Stimulated activated naive CD8-positive, alpha-beta T cell treated with anti-CD3 and anti-CD28 coated beads, Interleukin-15, amount 100 ng/mL, for 72 hours (primary cell): ENCODE measurements at regions not wholly inside any gene's neighbourhood (a gene's known extent, or its start where the extent isn't known, plus 50 kb on each side); places are given as distances from the start of the nearest gene placed in this dataset.

Experiments
- ATAC-seq: fragments of 150-1000 bp; cut with Tn5 transposase; 2 replicates; pipeline ENCODE4 v1.10.0; 2021; ENCODE audit warnings: mild to moderate bottlenecking, moderate library complexity
- DNase-seq, 2 donors: peaks; one replicate each; pipeline ENCODE4 v3.0.0; 2021 to 2022
- H3K27ac Mint-ChIP-seq, 2 donors: one replicate each; pipeline ENCODE4 v1.8.0; 2022; ENCODE audit warnings: mild to moderate bottlenecking in 2 of 2, mixed read lengths in 2 of 2, moderate library complexity in 2 of 2
- H3K27me3 Mint-ChIP-seq: one replicate; pipeline ENCODE4 v1.8.0; 2022; ENCODE audit warnings: mixed read lengths
- H3K4me1 Mint-ChIP-seq: one replicate; pipeline ENCODE4 v1.8.0; 2022; ENCODE audit warnings: mild to moderate bottlenecking, mixed read lengths
- H3K4me3 Mint-ChIP-seq, 2 donors: one replicate each; pipeline ENCODE4 v1.8.0; 2022; ENCODE audit warnings: mild to moderate bottlenecking in 2 of 2, mixed read lengths in 2 of 2, moderate library complexity in 1 of 2
- H3K9me3 Mint-ChIP-seq, 2 donors: one replicate each; pipeline ENCODE4 v1.8.0; 2022; ENCODE audit warnings: mixed read lengths in 2 of 2

DNA sequence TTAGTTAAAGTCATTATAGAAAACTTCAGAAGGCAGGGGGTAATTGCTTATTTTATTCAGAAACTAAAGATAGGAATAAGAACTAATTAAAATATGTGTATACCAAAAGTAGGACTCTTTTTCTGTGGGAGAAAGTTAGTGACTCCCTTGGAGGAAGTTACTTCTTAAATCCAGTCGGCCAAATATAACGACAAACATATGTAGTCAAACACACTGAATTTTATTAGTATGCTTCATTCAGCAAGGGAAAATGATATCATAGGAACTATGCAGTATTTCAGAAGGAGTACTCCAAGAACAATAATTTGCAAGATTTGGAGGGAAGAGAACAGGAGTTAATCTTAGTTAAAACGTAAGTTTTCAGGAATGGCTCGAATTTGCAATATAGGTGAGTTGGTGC lies 432.6 kb downstream of the CYLC2 start:
- Mint-ChIP-seq H3K27me3 (no peaks in the 10 kb centered on the region), H3K27ac (no peak overlapping the region), H3K4me3 (no peak overlapping the region), H3K9me3 (peaks cover 0 to 7% of the 10 kb centered on the region in 2 donors), H3K4me1 (no peaks in the 10 kb centered on the region)
- ATAC-seq: no peak
- DNase-seq: no peak

DNA sequence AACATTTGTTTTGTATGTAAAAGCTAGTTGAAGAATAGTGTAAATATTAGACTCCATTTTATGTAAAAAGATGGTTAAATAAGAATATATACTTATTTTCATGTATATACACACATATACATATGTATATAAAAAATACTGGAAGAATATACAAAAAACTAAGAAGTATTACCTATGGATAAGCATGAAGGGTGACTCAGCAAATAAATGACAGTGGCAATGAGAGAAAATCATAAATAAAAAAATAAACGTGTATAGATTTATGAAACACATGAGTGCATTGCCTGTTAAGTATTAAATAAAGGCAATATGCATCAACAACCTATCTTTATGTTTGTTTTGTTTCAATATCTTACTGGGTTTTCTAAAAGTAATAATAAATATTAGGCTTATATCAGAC lies 435.3 kb downstream of the CYLC2 start:
- peaks cover 0 to 13% of the 10 kb centered on the region in 2 donors for H3K9me3 Mint-ChIP-seq
- H3K27ac Mint-ChIP-seq: no peak overlapping the region
- H3K27me3 Mint-ChIP-seq: no peaks in the 10 kb centered on the region
- no peaks in the 10 kb centered on the region for H3K4me1 Mint-ChIP-seq
- ATAC-seq (no peak), DNase-seq (no peak)
- H3K4me3 Mint-ChIP-seq: no peak overlapping the region

DNA sequence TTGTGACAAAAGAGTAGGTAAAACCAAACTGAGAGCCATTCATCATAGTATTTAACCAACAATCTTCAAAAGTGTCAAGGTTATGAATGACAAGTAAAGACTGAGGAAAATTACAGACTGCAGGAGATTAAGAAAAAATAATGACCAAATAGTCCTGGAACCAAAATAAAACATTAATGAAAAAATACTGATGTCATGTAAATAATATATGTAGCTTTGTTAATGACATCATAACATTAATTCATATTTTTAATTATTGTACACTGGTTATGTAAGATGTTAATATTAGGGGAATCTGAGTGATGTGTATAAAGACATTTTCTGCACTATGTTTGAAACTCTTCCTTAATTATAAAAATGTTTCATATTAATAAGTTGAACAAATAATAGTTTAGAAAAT lies 436.7 kb downstream of the CYLC2 start:
- ATAC-seq: no peak
- Mint-ChIP-seq H3K4me1 (no peaks in the 10 kb centered on the region), H3K4me3 (no peak overlapping the region), H3K27me3 (no peaks in the 10 kb centered on the region), H3K9me3 (peaks cover 0 to 17% of the 10 kb centered on the region in 2 donors), H3K27ac (no peak overlapping the region)
- no peak for DNase-seq

DNA sequence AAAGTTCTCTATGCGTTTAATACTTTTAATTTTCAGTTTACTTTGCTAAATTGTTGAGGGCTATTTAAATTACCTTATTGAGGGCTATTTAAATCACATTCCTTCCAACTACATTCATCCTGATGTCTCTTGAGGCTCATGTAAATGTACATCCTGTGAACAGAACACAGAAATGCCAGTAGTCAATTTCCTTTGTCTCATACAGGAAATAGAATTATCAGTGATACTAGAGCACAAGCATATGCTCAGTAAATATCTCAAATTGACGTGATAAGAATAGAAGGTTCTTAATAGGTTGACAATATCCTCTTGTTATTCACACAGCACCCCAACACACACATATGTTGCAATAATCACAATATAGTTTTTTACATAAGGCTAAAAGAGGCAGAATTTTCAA lies 449.0 kb downstream of the CYLC2 start:
- Mint-ChIP-seq H3K27ac (no peak overlapping the region), H3K9me3 (peaks cover 0 to 4% of the 10 kb centered on the region in 2 donors), H3K27me3 (no peaks in the 10 kb centered on the region)

DNA sequence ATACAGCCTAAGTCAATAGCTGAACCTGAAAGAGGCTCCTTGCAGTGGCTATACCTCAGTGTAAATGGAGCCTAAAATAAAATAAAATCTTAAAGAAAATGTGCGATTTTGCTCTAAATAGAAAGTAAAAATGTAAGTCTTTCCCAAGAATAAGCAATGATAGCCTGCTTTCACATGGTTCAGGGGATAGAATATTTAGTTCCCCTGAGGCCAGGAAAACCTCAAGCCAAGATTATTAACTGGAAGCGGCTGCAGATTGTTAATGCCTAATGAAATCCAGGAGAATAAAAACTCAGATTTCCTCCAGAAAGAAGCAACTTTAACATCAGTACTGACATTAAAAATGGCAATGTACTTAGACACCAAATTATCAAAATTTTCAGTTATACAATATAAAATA lies 463.7 kb downstream of the CYLC2 start:
- H3K27ac Mint-ChIP-seq: no peak overlapping the region
- no peak overlapping the region for H3K4me3 Mint-ChIP-seq
- H3K4me1 Mint-ChIP-seq: no peaks in the 10 kb centered on the region
- peaks cover 5 to 6% of the 10 kb centered on the region in 2 donors for H3K9me3 Mint-ChIP-seq
- no peak for ATAC-seq
- DNase-seq: no peak
- no peaks in the 10 kb centered on the region for H3K27me3 Mint-ChIP-seq

More for the DNA sequence above, 449.0 kb downstream of the CYLC2 start:
- Mint-ChIP-seq H3K4me3 (no peak overlapping the region), H3K4me1 (no peaks in the 10 kb centered on the region)
- DNase-seq: no peak
- ATAC-seq: no peak

DNA sequence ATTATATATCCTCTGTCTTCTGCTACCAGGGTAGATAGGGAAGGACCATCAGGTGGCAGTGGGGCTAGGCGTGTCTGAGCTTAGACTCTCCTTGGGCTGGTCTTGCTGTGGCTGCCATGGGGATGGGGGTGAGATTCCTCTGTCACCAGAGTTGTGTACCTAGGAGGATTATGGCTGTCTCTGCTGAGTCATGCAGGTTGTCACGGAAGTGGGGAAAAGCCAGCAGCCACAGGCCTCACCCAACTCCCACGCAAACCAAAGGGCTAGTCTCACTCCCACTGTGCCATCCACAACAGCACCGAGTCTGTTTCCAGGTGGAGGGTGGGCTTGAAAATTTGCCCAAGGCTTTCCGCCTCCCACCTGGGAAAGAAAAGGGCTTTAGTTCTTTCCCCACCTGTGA lies 476.1 kb downstream of the CYLC2 start:
- no peak for DNase-seq
- no peak for ATAC-seq
- Mint-ChIP-seq H3K4me3 (no peak overlapping the region), H3K27ac (no peak overlapping the region), H3K4me1 (no peaks in the 10 kb centered on the region), H3K27me3 (no peaks in the 10 kb centered on the region), H3K9me3 (peaks cover 31 to 36% of the 10 kb centered on the region in 2 donors)

DNA sequence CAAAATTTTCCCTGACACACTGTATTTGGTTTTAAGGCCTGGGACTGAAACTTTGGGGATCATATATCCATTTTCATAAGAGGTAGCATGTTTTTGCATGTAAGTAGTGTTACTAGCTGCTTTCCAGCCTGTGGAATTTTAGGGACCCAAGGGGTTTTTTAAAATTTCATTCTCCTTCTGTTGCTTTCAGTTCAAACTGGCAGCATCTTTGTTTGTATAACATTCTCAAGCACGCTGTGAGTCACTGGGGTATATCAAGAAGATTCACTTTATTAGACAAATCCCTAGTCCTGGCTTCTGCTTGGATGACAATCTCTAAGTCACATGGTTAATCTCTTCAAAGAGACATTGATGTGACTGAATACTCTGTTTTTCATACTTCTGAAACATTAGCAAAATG lies 479.0 kb downstream of the CYLC2 start:
- Mint-ChIP-seq H3K4me1 (no peaks in the 10 kb centered on the region), H3K27me3 (no peaks in the 10 kb centered on the region), H3K27ac (no peak overlapping the region), H3K4me3 (no peak overlapping the region), H3K9me3 (peaks cover 24 to 39% of the 10 kb centered on the region in 2 donors)
- ATAC-seq (no peak), DNase-seq (no peak)

DNA sequence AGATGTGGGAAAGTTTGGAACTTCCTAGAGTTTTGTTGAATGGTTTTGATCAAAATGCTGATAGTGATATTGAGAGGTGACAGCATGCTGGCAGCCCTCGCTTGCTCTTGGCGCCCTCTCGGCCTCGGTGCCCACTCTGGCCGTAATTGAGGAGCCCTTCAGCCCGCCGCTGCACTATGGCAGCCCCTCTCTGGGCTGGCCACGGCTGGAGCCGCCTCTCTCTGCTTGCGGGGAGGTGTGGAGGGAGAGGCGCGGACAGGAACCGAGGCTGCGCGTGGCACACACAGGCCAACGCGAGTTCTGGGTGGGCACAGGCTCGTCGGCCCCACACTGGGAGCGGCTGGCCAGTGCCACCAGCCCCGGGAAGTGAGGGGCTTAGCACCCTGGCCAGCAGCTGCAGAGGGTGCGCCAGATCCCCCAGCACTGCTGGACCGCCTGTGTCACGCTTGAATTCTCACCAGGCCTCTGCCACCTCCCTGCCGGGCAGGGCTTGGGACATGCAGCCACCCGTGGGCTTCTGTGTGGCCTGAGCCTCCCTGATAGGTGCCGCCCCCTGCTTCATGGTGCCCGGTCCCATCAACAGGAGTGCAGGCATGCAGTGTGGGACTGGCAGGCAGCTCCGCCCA lies 488.5 kb downstream of the CYLC2 start:
- DNase-seq (no peak), ATAC-seq (peak; percentile 35)
- Mint-ChIP-seq H3K27ac (no peak overlapping the region), H3K4me1 (no peaks in the 10 kb centered on the region), H3K27me3 (no peaks in the 10 kb centered on the region), H3K9me3 (peaks cover 15 to 18% of the 10 kb centered on the region in 2 donors), H3K4me3 (no peak overlapping the region)

DNA sequence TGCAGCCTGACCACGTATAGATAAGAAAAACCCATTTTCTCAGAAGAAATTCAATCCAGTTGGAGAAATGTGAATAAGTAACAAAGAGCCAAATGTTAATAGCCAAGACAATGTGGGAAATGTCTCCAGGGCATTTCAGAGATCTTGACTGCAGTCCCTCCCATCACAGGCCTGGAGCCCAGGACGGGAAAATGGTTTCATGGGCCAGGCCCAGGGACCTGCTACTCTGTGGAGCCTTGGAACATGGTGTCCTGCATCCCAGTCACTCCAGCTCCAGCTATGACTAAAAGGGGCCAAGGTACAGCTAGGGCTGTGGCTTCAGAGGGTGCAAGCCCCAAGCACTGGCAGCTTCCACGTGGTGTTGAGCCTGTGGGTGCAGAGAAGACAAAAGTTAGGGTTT lies 490.0 kb downstream of the CYLC2 start:
- DNase-seq: no peak
- Mint-ChIP-seq H3K27me3 (no peaks in the 10 kb centered on the region), H3K9me3 (peaks cover 15 to 18% of the 10 kb centered on the region in 2 donors), H3K4me3 (no peak overlapping the region), H3K4me1 (no peaks in the 10 kb centered on the region), H3K27ac (no peak overlapping the region)
- no peak for ATAC-seq

DNA sequence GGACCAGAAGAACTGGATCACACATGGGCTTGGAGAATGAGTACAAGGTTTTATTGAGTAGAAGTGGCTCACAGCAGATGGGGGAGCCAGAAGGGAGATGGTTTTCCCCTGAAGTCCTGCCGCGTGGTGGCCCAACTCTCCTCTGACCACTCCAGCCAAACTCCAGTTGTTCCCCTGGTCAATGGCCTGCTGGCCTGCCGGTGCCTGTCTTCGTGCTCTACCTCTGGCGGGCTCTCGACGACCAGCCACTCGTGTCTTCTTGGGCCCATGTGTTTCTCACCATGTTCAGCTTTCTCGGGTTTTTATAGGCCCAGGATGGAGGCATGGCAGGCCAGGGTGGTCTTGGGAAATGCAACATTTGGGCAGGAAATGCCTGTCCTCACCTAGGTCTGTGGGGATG lies 519.6 kb downstream of the CYLC2 start:
- DNase-seq (no peak), ATAC-seq (no peak)
- Mint-ChIP-seq H3K27ac (no peak overlapping the region), H3K9me3 (peaks cover 0 to 10% of the 10 kb centered on the region in 2 donors), H3K4me1 (no peaks in the 10 kb centered on the region), H3K4me3 (no peak overlapping the region), H3K27me3 (no peaks in the 10 kb centered on the region)

DNA sequence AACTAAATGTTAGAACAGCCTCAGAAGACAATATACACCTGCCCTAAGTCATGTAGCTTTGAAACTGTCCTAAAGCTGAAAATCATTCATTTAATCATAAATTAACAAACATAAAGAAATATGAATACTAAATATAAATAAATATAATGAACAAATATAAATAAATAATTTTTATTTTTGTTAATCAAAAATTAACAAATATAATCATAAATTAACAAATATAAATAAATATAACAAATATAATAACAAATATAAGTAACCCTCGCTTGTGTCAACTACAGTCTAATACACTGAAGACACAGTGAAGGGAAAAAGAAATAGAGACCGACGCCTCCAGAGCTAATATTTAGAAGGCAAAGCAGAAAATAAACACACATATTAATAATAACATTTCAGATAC lies 527.3 kb downstream of the CYLC2 start:
- no peaks in the 10 kb centered on the region for H3K4me1 Mint-ChIP-seq
- DNase-seq: no peak
- no peak overlapping the region for H3K4me3 Mint-ChIP-seq
- no peak for ATAC-seq
- no peaks in the 10 kb centered on the region for H3K27me3 Mint-ChIP-seq
- H3K9me3 Mint-ChIP-seq: peaks cover 0 to 9% of the 10 kb centered on the region in 2 donors
- no peak overlapping the region for H3K27ac Mint-ChIP-seq

DNA sequence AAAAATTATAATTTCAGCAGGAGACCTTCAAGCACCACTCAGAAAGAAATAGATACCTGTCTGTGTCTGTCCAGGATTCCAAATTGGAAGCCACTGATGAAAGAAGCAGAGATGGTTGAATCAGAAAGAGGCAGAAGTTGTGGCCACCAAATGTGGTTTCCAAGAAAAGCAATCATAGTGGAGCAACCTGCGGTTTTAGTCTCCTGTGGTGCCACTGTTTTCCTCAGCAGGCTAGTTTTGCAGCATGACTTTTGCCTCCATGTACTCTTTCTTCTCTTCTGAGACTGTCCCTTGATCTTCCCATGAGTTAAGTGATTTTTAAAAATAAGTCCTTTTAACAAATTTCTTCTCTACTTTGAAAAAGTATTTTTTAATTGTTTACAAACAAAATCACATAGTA lies 535.8 kb downstream of the CYLC2 start:
- H3K4me3 Mint-ChIP-seq: no peak overlapping the region
- DNase-seq (no peak), ATAC-seq (no peak)
- H3K27ac Mint-ChIP-seq: no peak overlapping the region
- H3K4me1 Mint-ChIP-seq: no peaks in the 10 kb centered on the region
- no peaks in the 10 kb centered on the region for H3K9me3 Mint-ChIP-seq
- H3K27me3 Mint-ChIP-seq: no peaks in the 10 kb centered on the region

DNA sequence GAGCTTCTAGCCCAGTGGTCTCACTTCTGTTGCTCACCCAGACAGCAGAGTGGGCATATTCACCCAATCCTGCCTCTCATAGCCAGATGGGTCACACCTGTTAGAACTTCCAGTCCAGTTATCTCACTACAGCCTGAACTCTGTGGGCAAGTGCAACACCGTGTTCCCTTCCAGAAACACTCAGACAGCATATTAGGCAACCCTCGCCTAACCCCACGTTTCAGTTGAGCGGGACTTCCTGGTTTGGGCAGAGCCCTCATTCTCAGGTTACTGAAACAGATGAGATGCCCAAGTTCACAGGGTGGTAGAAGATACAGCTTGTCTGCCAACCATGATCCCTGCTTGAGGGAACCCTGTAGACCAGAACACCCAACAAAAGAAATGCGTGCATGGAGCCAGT lies 538.2 kb downstream of the CYLC2 start:
- DNase-seq: no peak
- peaks cover 7% of the 10 kb centered on the region in 2 donors for H3K9me3 Mint-ChIP-seq
- H3K27me3 Mint-ChIP-seq: no peaks in the 10 kb centered on the region
- H3K27ac Mint-ChIP-seq: no peak overlapping the region
- ATAC-seq: no peak
- no peaks in the 10 kb centered on the region for H3K4me1 Mint-ChIP-seq
- no peak overlapping the region for H3K4me3 Mint-ChIP-seq

DNA sequence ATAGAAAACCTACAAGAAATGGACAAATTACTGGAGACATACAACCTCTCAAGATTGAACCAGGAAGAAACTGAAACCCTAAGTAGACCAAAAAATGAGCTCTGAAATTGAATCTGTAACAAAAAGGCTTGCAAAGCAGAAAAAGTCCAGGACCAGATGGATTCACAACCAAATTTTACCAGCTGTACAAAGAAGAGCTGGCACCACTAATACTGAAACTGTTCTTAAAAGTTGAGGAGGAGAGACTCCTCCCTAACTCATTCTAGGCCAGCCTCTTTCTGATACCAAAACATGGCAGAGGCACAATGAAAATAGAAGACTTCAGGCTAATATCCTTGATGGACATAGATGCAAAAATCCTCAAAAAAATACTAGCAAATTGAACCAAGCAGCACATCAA lies 542.3 kb downstream of the CYLC2 start:
- Mint-ChIP-seq H3K27me3 (no peaks in the 10 kb centered on the region), H3K4me3 (no peak overlapping the region), H3K4me1 (no peaks in the 10 kb centered on the region), H3K27ac (no peak overlapping the region), H3K9me3 (peaks cover 7% of the 10 kb centered on the region in 2 donors)
- DNase-seq: no peak
- no peak for ATAC-seq

DNA sequence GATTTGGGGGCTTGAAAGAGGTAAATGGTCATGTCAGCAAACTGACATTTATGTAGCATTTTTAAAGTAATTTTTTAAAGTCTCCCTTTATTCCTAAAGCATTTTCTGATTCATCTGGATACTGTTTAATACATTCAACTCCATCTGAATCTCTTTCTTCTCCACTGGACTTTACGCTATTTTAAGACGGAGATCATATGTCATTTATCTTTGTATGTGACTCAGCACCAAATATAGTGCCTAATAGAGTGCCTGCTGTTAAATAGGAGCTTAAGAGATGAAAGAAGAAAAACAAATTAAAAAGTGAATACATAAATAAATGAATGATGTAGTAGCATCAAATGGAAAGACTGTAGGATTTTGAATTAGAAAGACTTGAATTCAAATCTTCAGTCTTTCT lies 548.8 kb upstream of the SMC2 start:
- no peak for DNase-seq
- H3K27ac Mint-ChIP-seq: no peak overlapping the region
- H3K4me1 Mint-ChIP-seq: no peaks in the 10 kb centered on the region

DNA sequence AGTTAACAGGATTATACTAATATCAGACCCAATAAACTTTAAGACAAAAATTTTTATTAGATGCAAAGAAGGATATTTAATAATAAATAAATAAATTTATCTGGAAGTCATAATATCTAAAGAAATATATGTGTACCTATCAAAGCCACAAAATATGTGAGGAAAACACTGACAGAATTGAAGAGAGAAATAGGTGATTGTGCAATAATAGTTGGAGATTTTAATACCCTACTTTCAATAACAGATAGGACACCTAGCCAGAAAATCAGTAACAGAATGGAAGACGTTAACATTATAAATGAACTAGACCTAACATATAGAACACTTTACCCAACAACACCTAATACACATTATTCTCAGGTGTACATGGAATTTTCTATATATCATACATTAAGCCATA lies 541.4 kb upstream of the SMC2 start:
- ATAC-seq: no peak
- no peak overlapping the region for H3K27ac Mint-ChIP-seq
- no peaks in the 10 kb centered on the region for H3K27me3 Mint-ChIP-seq
- no peaks in the 10 kb centered on the region for H3K4me1 Mint-ChIP-seq
- DNase-seq: no peak
- H3K4me3 Mint-ChIP-seq: no peak overlapping the region
- peaks cover 5 to 15% of the 10 kb centered on the region in 2 donors for H3K9me3 Mint-ChIP-seq

More for the DNA sequence above, 548.8 kb upstream of the SMC2 start:
- Mint-ChIP-seq H3K9me3 (no peaks in the 10 kb centered on the region), H3K27me3 (no peaks in the 10 kb centered on the region), H3K4me3 (no peak overlapping the region)
- no peak for ATAC-seq

DNA sequence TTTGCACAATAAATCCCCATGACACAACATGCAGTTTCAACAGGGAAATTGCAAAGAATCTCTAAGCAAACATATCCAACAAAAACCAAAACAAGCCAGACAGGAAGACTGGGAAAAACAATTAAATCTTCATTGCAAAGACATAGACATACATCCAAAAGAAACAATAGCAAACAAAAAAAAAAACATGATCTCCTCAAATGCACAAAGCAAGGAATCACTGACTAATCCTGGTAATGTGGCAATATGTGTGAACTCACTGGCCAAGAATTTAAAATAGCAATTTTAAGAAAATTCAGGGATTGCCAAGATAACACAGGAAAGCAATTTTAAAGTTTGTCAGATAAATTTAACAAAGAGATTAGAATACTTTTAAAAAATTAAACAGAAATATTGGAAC lies 520.1 kb upstream of the SMC2 start:
- ATAC-seq: no peak

More for the DNA sequence above, 520.1 kb upstream of the SMC2 start:
- Mint-ChIP-seq H3K4me3 (no peak overlapping the region), H3K9me3 (peaks cover 8 to 9% of the 10 kb centered on the region in 2 donors), H3K27me3 (no peaks in the 10 kb centered on the region), H3K4me1 (no peaks in the 10 kb centered on the region), H3K27ac (no peak overlapping the region)
- DNase-seq: no peak
